SIG-M5 (cell line): ENCODE measurements at regions not wholly inside any gene's neighbourhood (a gene's known extent, or its start where the extent isn't known, plus 50 kb on each side); places are given as distances from the start of the nearest gene placed in this dataset.

Experiments used
- DNase-seq: peaks from one replicate; lab custom pipeline; 2025; lab: John Stamatoyannopoulos, UW

- no peak for DNase-seq
These were observed 1424.6 kb upstream of the LRRTM3 start for GRCh38 chr10:65501259-65501658.

- no peak for DNase-seq
These were observed 1407.5 kb upstream of the LRRTM3 start for GRCh38 chr10:65518379-65518778.

GRCh38 chr10:65528986-65529385, 1396.8 kb upstream of the LRRTM3 start:
- DNase-seq = no peak

GRCh38 chr10:65531545-65531944, 1394.3 kb upstream of the LRRTM3 start:
- DNase-seq = no peak

- no peak for DNase-seq
These were observed 1391.1 kb upstream of the LRRTM3 start for GRCh38 chr10:65534771-65535170.

GRCh38 chr10:65544756-65545155, 1381.1 kb upstream of the LRRTM3 start:
- DNase-seq = no peak

- DNase-seq = no peak
These were observed 1377.8 kb upstream of the LRRTM3 start for GRCh38 chr10:65548001-65548400.

GRCh38 chr10:65550761-65551160, 1375.1 kb upstream of the LRRTM3 start:
- no peak for DNase-seq

GRCh38 chr10:65555192-65555591, 1370.6 kb upstream of the LRRTM3 start:
- no peak for DNase-seq

- no peak for DNase-seq
These were observed 1369.8 kb upstream of the LRRTM3 start for GRCh38 chr10:65556006-65556405.

- DNase-seq = no peak
These were observed 1366.5 kb upstream of the LRRTM3 start for GRCh38 chr10:65559369-65559768.

- no peak for DNase-seq
These were observed 1360.6 kb upstream of the LRRTM3 start for GRCh38 chr10:65565246-65565645.

- DNase-seq = no peak
These were observed 1358.9 kb upstream of the LRRTM3 start for GRCh38 chr10:65566906-65567305.

- DNase-seq = no peak
These were observed 1355.5 kb upstream of the LRRTM3 start for GRCh38 chr10:65570143-65571010.

GRCh38 chr10:65571011-65571570, 1354.7 kb upstream of the LRRTM3 start:
- no peak for DNase-seq

GRCh38 chr10:65581426-65582026, 1344.3 kb upstream of the LRRTM3 start:
- no peak for DNase-seq

- DNase-seq = no peak
These were observed 1323.5 kb upstream of the LRRTM3 start for GRCh38 chr10:65602182-65602865.

- no peak for DNase-seq
These were observed 1314.2 kb upstream of the LRRTM3 start for GRCh38 chr10:65611592-65611991.

GRCh38 chr10:65614956-65615565, 1310.8 kb upstream of the LRRTM3 start:
- no peak for DNase-seq

- no peak for DNase-seq
These were observed 1307.7 kb upstream of the LRRTM3 start for GRCh38 chr10:65618126-65618525.

GRCh38 chr10:65620404-65621048, 1305.3 kb upstream of the LRRTM3 start:
- DNase-seq = no peak

GRCh38 chr10:65622608-65623007, 1303.2 kb upstream of the LRRTM3 start:
- no peak for DNase-seq
